Transverse colon (tissue), 4 donors: ENCODE measurements at regions not wholly inside any gene's neighbourhood (a gene's known extent, or its start where the extent isn't known, plus 50 kb on each side); places are given as distances from the start of the nearest gene placed in this dataset.

Experiments
- CTCF ChIP-seq, 5 experiments: fragments of 200-600 bp in 3 of 5; fragments of 450-650 bp in 2 of 5; sonication (generic) in 3 of 5; IDR thresholded peaks; 1 replicate in 2 of 5; 2 replicates in 3 of 5; pipeline ENCODE4 v1.5.1; 2016 to 2017; ENCODE audit warnings: antibody characterized with exemption in 5 of 5, inconsistent platforms in 3 of 5, mild to moderate bottlenecking in 2 of 5, moderate library complexity in 1 of 5
- EP300 ChIP-seq: sonication (generic); formaldehyde crosslinking; IDR thresholded peaks from one replicate; pipeline ENCODE4 v1.6.1; 2017; ENCODE audit warnings: antibody characterized with exemption, low read depth
- POLR2A ChIP-seq: fragments of 450-650 bp; IDR thresholded peaks from one replicate; pipeline ENCODE4 v1.6.1; 2016; ENCODE audit warnings: antibody characterized with exemption, mild to moderate bottlenecking, moderate library complexity
- POLR2AphosphoS5 ChIP-seq, 3 donors: sonication (generic); formaldehyde crosslinking; IDR thresholded peaks; one replicate each; pipeline ENCODE4 v1.6.1; 2016; ENCODE audit warnings: antibody characterized with exemption in 3 of 3

- TF ChIP-seq CTCF (IDR thresholded peaks at IDR 0.05) (no peak), POLR2AphosphoS5 (IDR thresholded peaks at IDR 0.05) (no peak), POLR2A (no peak), EP300 (no peak)
Measured at GRCh38 chr12:28955931-28956330, 193.1 kb upstream of the FAR2 start.
